GM18909 (cell line): ENCODE measurements at regions not wholly inside any gene's neighbourhood (a gene's known extent, or its start where the extent isn't known, plus 50 kb on each side); places are given as distances from the start of the nearest gene placed in this dataset.

Experiments
- ATAC-seq: cut with Tn5 transposase; IDR thresholded peaks from one replicate; pipeline ENCODE4 v1.9.1; 2021; ENCODE audit warnings: mild to moderate bottlenecking; ENCODE audit not compliant: unreplicated experiment, poor library complexity

DNA sequence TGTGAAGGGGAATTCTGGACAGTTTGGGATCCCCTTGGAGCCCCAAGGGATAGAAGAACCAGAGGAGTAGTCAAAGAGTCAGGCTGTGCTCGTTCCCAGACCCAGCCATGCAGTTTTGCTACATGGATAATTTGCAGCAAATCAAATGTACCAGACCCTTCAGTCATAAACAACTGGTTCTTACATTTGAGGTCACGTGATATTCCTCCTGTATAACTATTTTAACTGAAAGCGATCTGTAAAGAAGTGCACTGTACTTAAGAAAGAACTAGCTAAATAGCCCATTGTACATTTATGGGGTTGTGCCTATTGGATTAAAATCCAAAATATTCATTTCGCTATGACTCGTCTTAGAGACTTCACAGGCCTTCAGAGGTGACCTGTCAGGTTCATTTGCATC lies 550.2 kb upstream of the TENM3 start:
- no peak for ATAC-seq

DNA sequence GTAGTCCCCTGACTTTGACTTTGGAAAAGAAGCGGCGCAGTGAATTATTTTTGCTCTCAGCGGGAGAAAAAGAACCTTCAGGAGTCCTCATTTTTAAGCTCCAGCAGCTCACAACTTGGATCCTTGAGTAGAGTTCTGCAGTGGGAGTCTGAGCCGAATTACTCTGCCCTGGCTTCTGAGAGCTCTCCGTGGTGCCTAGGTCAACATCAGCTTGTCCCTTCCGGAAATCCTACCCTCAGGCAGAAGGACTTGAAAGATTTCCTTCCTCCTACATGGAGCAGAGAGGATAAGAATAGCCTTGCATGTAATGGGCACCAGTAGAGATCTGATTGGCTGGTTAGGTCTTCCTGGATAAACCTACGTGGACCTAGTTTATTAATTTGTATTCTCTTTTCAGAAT lies 549.7 kb upstream of the TENM3 start:
- no peak for ATAC-seq

DNA sequence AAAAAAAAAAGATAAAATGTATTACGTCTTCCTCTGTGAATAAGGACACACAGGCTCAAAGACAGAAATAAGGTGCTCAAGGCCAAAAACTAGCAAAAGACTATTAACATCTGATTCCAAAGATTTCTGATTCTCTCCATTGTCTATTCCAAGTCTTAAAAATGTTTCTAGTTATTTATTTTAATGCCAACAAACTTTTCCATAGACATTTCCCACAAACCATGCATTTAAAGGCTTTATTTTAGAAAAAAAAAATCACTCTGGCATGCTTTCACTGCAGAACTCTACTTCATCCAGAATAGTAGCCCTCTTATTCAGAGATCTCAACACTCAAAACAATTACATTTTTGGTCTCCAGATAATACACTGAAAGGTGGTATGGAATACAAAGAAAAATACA lies 545.0 kb upstream of the TENM3 start:
- ATAC-seq = no peak

DNA sequence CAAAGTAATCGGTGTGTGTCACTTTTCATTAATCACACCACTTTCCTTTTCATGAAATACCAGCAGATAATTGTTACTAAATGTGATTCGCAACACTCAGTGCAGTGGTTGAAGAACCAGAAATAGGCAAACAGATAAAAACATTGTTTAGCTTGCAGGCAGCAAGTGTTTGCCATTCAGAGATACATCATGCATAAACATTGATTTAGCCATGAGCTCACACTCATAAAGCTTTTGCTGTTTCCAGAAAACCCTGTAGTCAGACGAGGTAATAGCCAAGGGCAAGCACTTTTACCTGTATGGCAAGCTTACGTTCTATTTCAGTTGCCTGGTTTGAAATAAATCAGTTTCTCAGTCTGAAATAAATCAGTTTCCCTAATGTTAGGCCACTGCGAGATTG lies 542.0 kb upstream of the TENM3 start:
- no peak for ATAC-seq

DNA sequence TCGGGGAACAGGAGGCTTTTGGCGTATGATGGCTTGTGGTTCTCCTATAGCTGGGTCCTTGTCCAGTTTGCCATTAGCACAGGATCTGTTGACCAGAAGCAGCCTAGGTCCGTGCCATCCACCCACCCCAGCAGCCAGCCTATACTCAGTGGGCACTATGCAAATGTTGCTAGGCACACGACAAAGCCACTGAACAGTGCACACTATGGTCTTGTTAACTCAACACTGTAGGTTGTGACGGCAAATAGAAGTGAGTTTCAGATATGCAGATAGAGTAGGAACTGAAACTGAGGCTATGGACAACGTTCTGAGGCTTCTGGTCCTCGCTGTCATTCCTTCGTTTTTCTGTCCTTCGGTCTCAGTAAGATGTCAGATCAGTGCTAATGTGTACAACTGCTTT lies 541.3 kb upstream of the TENM3 start:
- no peak for ATAC-seq

DNA sequence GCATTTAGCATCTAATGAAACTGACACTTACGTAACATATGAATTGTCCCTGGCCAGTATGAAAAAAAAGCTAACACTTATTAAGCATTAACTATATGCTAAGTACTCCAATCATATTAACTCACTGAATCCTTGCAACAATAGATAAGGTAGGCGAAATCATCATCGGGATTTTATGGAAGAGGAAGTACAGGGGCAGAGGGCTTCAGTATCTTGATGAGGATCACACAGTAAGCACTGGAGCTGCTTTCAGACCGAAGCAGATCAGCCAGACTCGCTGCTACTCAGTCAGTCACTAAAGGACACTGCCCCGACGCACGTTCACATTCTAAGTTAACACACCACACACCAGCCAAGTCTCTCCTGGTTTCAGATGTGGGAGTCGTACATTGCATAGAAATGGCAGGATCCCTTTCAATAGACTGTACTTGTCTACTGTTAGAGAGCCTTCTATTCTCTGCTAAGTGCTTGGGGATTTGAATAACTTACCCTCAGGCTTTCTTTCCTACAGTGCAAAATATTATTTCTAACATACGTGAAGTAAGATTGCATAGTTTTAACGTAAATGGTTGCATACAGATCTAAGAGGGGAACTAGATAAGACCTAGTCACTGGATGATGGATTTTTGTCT lies 540.2 kb upstream of the TENM3 start:
- ATAC-seq = no peak

DNA sequence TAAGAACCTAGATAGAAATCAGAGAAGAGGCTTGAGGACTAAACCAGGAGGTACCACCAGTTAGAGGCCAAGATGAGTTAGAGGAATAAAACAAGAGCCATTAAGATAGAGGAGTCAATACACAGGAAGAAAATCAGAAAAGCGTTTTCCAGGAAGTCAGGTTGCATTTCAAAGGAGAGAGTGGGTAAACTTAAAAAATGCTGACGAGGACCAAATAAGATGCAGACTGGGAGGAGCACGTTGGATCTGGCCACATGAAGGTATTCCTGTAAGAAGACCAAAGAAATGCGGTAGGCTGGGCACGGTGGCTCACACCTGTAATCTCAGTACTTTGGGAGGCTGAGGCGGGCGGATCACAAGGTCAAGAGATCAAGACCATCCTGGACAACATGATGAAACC lies 533.1 kb upstream of the TENM3 start:
- ATAC-seq = no peak

DNA sequence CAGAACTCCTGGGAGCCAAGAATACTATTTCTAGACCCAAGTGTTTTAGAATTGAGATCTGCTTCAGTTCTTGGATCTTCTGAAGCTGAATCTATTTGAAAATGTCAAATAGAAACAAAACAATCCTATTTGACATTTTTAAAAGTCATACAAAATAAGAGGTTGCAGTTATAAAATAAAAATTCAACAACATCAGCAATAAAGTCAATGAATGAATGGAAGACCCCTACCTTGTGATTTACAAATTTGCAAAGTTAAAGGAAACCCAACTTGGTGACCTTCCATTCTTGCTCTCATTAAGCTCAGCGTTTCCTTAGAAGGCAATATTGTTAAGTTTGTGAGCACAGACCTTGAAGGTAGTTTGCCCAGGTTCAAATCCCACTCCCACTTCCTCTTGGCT lies 531.8 kb upstream of the TENM3 start:
- ATAC-seq = no peak

DNA sequence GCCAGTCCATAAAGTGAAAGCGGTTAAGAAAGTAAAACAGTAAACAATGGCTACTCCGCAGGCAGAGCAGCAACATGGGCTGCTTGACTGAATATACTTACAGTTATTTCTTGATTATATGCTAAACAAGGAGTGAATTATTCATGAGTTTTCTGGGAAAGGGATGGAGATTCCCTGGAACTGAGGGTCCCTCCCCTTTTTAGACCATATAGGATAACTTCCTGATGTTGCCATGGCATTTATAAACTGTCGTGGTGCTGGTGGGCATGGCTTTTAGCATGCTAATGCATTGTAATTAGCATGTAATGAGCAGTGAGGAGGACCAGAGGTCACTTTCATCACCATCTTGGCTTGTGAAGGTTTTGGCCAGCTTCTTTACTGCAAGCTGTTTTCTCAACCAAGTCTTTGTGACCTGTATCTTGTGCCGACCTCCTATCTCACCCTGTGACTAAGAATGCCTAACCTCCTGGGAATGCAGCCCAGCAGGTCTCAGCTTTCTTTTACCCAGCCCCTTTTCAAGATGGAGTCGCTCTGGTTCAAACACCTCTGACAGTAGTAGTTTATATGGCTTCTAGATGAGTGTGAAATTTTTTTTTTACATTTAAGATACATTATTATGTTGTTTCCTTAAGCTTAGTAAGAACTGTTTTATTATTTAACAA lies 514.8 kb upstream of the TENM3 start:
- ATAC-seq = no peak

DNA sequence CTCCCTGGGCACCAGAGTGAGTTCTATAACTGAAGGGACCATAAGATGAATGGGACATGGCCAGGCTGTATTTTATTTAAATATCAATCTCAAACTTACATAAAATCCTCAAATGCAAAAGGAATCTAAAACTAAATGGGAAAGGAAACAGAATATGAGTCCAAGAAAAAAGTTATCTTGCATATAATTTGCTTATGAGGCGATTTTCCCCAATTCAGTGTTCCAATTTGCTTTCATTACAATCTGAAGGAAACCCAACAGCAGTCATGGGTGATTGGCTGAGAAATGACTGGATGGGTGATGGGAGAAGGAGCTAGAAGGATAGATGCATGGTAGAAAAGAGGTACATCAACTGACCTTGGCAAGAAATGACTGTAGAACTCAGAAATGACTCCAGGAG lies 511.3 kb upstream of the TENM3 start:
- no peak for ATAC-seq

DNA sequence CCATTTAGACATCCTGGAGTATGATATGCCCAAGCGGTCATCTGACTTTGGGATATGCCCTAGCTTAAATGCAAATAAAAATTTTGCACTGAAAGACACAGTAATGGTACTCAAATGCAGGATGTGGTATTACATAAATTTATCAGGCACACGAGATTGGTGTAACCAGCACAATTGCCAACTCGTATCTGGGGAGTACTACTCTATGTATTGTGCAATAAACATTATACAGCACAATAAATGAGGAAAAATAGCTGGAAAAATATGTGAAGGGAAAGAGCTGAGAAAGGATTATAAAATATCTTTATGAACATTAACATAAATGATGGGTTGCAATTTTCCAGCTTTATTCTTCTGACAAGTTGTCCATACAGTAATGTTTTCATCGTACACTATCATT lies 505.5 kb upstream of the TENM3 start:
- no peak for ATAC-seq

DNA sequence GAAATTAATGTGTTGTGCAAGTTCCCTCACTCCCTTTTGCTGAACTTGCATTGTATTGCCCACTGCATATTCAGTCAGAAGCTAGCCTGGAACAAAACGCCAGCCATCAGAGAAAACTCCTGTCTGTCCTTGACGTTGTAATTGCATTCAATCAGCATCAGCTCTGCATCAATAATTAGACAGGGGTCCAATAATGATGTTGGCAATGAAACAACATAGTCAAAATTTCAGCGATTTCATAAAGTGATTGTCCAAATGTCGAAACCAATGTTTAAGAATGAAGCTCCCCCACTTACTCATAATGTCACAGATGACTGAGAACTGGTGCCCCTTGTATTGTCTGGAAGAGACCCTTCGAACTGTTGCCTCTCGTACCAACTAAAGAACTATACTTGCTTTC lies 504.2 kb upstream of the TENM3 start:
- ATAC-seq = no peak

DNA sequence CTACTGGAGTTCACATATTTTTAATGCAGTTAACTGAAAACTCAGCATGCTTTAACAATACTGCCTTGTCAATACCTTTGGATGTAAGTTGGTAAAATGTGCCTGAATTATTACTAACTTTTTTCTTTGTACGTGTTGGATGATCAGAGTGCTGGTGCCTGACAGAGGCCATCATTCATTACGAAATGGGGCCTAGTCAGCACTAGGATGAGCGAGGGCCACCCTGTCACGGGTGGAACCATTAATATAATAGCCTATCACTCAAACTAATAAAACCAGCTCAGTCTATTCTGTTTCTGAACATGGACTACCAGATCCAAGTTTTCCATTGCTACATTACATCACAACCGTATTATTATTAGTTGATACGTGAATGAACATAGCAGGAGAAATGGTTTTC lies 501.7 kb upstream of the TENM3 start:
- no peak for ATAC-seq

DNA sequence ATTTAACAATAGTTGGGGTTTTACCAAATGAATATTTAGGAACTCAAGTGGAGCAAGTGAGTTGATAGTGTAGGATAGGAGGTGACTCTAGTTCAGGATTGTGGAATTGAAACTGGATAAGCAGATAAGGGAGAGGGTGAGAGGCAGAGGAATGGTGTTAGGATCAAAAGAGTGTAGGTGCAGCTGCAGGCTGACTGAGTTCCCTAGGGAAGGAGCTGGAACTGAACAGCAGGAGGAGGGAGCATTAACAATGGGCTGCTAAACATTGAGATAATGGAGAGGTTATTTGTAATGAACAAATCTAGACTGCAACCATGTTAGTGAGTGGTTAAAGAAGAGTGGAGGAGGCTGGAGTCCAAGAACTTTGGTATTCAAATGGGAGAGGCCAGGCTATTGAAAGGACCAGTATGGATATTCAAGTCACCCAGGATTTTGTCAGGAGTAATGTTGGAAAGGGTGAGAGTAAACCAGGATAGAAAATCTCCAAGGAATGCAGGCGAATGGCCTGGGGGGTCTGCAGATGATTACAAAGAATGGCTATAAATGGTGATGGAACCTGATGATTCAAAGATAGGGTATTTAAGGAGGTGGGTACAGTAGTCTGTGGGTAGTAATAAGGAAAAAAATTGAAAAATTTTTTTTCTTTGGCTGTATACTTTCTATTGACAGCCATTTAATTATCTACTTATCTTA lies 497.1 kb upstream of the TENM3 start:
- no peak for ATAC-seq

DNA sequence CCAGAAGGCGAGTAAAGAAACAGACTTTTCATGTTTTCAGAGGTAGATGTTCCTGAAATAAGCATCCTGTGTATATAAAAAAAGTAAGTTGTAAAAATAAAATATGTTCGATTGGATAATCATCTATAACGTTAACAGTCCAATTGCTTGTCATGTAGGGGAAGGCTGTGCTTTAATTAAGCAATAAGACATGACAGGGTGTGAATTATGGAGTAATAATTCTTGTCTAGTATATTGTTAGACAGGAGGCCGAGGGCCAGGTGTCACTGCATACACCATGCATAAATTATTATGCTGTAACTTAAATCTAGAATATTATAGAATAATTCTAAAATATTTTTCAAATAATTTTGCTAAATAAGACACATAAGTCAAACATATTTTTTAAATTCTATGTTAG lies 494.6 kb upstream of the TENM3 start:
- no peak for ATAC-seq

DNA sequence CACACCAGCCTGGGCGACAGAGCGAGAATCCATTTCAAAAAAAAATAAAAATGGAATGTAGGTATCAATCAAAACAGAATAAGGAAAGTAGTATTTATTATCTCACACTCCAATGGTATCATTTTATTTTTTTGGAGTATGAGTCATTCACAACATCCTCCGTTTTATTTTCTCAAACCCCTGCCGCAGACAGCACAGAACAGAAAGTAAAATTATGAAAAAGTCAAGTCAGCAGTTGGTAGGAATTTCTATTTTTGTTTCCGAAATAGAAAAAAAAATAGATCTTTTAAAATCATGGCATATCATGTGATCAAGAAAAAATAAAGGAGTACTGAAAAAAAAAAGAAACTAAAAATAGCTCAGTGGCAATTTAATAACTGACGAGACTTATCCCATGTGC lies 490.7 kb upstream of the TENM3 start:
- ATAC-seq = no peak

DNA sequence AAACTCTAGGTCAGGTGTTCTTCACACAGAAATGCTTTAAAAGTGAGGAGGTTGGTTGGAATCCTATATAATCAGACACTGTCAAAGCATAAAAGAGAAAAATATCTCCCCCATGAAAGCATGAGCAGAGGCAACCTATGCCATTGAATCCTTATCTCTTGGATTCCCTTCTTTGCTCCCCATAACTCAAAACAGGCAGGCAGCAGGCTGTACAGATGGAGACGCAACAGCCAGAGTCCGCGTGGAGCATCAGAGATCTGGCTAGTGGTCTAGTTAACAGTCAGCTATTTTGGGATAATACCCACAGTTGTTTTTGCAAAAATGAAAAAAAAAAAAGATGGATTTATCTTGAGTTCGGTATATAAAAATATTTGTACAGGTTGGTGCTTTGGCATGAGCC lies 490.0 kb upstream of the TENM3 start:
- no peak for ATAC-seq

DNA sequence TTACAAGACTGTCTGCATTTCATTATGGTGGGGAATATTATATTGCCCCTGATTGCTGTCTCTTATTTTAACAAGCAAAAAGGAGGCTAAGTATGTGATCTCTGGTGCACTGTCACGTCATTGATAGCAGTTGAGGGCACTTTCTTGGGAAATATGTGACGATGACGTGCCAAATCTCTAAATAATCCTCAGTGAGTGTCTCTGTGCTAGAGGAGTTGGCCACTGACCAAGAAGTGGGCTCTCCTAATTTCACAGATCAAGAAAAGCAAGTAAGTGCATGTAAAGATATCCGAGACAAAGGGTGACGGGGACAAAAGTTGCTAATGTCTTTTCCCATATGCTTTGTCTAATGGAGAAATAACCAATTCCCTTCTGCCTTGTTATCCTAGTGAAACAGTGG lies 487.4 kb upstream of the TENM3 start:
- no peak for ATAC-seq

DNA sequence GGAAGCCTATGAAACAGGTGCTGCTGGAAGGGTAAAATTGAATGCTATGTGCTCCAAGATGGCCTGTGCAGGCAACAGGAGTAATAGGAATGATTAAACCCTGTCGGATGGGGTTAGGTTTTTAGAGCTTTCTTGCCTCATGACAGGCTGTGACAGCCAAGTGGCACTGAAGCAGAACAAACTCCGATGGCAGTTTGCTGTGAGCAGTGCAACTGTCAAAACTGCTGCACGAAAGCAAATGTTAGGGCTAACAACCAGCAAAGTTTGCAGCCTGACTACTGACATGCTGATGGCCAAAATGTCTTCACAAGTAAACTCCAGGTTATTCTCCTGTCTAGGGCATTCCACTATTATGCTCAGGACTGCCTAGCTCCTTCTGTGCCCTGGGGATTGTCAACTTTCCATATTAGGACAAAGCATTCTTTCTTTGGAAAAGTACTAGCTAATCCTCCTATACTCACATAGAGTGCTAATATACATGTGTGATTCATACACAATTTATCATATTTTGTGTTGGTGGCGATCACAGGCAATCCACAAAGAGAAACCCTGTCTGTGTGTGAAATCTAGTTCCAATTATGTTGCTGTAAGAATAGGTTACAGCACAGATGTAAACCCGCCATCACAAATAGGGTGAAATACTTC lies 486.6 kb upstream of the TENM3 start:
- ATAC-seq = no peak

DNA sequence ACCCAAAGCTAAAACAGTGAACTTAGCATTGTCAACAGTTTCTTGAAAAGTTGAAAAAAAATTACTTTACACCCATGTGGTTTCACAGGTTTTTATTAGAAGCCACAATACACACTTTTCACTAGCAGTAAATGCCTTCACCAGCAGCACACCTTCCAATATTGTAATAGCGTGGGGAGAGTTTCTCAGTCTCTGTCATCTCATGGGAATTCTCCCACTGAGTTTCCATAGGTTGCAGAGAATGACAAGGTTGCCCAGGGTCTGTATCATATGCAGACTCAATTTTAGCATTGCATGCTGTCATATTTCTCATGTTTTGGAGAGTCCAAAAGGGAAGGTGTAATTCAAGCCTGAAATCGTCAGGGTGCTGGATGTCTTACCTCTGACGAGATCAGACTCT lies 486.1 kb upstream of the TENM3 start:
- no peak for ATAC-seq

DNA sequence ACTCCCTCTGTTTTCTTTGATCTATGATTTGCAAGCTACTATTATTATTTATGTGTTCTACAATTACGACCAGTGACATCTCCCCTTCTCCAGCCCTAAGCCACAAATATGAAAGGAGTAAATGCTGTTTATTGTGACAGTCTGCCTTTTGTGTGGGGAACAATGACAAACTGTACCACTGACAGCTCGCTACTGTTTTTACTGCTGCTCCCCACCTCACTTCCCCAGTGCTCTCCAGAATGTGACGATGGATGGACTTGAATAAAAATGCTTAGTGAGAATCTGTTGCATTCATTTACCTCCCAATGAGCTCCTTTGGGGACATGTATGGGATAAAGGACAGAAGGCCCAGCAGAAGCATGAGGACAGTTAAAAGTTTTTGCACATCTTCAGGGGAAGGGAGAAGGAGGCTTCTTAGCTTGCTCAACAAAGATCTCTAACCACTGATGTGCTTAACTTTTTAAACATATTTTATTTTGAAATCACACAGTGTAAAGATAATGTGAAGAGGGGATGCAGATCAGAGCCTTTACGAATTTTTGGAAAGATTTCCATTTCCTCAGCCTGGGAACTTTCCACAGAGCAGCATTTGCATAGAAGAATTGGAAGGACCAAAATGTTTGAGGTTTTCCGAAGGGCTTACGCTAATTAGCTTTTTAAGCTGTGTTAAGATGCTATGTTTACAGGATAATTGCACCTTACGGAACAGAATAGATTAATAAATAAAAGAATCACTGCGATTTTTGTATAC lies 485.1 kb upstream of the TENM3 start:
- no peak for ATAC-seq
